ENCODE measurements at regions not wholly inside any gene's neighbourhood (a gene's known extent, or its start where the extent isn't known, plus 50 kb on each side); places are given as distances from the start of the nearest gene placed in this dataset.

DNA sequence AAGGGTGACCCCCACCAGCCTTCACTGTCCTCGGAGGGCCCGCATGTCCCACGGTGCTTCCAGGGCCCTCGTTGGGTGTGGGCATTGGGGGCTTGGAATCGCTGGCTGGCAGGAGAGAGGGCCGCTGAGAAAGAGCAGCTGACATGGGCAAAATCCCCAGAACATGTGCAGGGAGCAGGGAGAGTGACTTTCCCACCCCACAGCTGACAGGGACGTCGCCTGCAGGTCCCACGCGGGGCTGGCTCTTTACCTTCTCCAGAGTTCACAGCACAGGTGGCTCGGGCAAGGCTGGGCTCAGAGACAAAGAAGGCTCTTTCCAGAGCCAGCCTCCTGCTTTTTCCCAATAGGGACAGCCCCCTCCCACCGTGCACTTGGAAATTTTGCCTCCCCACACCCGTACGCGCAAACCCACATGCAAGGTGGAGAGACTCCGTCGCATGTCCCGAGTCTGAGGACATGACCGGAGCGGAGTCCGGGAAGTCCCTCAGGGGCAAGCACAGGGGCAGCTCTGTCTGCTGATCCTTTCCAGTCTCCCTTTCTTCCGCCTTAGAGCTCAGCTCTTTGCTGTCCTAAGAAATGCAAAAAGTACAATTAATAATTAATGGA, 370.2 kb upstream of the MYT1L start:
- H3K36me3 Mint-ChIP-seq = no peaks in the 10 kb centered on the region
- DNase-seq (ENCODE audit: low spot score in 2 of 2) = no peak
- no peaks in the 10 kb centered on the region for H3K9me3 Mint-ChIP-seq
- ATAC-seq = no peak
- H3K27ac Mint-ChIP-seq = no peak overlapping the region

DNA sequence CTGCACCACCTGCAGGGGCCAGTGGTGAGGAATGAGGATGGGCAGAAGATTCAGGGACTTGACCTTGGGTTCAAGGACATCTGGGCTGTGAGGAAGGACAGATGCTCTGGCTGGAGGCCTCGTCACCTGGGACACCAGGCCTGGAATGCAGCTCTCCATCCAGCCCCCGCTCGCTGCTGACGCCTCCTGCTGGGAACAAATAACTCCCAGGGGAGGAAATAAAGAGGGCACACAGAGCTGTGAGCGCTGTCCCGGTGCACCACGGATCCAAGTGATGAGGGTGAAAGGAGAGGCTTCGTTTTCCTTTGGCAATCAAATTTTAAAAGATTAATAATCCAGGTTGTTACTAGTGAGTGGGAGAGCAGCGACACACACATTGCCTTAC, 368.0 kb upstream of the MYT1L start:
- no peaks in the 10 kb centered on the region for H3K9me3 Mint-ChIP-seq
- no peaks in the 10 kb centered on the region for H3K36me3 Mint-ChIP-seq
- peak overlapping the region; percentile 14 to 50 for H3K27ac Mint-ChIP-seq
- ATAC-seq (no peak), DNase-seq (ENCODE audit: low spot score in 2 of 2) (no peak)

DNA sequence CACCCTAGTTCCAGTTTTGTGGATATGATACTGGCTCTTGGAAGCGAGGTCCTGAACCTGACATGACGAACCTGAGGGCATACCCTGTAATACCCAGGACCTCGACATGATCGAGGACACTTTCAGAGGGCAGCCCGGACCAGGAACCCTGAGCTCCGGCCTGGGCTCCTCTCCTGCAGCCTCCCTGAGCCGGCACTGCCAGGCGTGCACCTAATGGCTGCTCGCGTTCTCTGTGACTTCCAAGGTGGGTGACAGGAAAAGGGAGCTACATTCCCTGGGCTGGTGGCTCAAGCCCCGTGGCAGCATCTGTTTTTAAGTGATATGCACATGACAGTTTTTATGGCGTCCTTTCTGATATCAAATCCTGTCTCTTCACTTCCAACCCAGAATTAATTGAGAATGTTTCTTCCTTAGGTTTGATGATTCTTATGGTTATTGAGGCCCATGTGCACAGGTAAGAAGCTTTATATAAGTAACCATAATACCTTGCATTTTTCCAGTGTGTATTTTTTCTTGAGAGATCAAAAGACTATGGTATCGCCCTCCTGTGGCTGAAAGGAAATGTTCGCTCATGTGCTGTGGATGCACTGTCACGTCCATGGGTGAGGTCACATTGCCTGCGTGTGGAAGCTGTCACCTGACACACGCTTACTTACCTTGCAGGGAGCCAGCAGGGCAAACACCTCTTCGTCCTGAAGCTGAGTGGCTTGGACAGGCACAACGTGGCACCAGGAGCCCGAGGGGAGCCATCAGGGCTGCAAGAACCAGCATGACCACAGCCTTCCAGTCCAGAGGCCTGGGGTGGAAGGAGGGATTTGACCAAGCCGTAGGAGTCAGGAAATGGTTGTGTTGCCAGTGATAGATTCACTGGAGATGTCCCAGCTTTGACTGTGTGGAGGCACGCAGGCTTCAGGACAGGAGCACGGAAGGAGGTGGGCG, 367.4 kb upstream of the MYT1L start:
- peak overlapping the region; percentile 14 to 58 for H3K27ac Mint-ChIP-seq
- DNase-seq (ENCODE audit: low spot score in 2 of 2) (peak in 1 of 2 donors; percentile 7), ATAC-seq (peak in 1 of 2 donors; percentile 69)
- no peaks in the 10 kb centered on the region for H3K36me3 Mint-ChIP-seq
- no peaks in the 10 kb centered on the region for H3K9me3 Mint-ChIP-seq

DNA sequence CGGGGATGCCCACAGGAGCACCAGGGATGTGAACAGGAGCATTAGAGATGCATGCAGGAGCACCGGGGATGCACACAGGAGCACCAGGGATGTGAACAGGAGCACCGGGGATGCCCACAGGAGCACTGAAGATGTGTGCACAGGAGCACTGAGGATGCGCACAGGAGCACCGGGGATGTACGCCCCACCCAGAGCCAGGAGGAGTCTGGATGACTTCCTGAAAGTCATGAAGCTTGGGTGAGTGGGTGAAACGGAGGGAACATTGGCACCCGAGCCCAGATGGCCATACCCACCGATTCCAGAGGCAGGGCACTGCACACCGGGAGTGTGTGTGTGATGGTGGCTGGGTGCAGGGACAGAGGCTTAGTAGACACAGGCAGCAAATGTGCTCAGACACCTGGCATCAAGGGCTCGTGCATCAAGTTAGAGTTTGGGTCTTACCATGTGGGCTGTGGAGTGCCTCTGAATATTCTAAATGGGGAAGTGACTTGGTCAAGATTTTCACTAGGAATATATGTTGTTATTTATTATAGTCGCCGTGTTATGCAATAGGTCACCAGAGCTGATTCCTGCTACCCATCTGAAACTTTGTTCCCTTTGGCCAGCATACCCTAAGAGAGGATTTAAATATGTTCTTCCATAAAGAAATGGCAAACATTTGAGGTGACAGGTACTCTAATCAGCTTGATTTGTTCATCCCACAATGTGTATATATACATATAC, 365.8 kb upstream of the MYT1L start:
- no peak for DNase-seq (ENCODE audit: low spot score in 2 of 2)
- no peaks in the 10 kb centered on the region for H3K9me3 Mint-ChIP-seq

DNA sequence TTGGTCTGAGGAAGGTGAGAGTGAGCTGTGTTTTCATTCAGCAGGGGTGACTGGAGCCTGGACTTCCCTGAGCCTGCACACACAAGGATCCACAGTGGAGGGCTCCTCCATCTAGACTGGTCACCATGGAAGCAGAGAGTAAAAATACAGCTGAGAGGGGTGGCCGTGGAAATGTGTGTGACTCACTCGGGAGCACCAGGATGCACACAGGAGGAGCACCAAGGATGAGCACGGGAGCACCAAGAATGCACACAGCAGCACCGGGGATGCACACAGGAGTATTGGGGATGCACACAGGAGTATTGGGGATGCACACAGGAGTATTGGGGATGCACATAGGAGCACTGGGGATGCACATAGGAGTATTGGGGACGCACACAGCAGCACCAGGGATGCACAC, 365.2 kb upstream of the MYT1L start:
- Mint-ChIP-seq H3K27ac (no peak overlapping the region), H3K36me3 (no peaks in the 10 kb centered on the region), H3K9me3 (no peaks in the 10 kb centered on the region)
- ATAC-seq (no peak), DNase-seq (ENCODE audit: low spot score in 2 of 2) (no peak)

More for the DNA sequence above, 365.8 kb upstream of the MYT1L start:
- no peak for ATAC-seq
- H3K27ac Mint-ChIP-seq = no peak overlapping the region
- H3K36me3 Mint-ChIP-seq = no peaks in the 10 kb centered on the region

DNA sequence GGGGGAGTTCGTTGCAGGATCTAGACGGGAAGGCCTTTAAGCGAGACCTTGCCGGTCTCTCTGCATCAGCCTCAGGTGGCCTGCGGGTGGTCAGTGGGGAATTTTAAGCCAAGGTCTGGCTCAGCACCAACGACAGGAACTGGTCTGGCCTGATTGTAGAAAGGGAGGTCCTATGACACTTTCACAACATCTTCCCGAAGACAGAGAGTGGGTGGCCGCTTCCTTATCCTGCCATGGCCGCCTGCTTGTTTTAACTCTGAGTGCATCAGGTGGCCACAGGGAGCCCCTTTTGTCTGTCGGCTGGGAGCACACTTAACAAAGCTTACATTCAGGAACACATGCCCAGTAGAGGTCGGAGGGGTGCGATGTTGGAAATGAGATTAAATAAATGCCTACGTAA, 363.7 kb upstream of the MYT1L start:
- Mint-ChIP-seq H3K36me3 (no peaks in the 10 kb centered on the region), H3K9me3 (no peaks in the 10 kb centered on the region), H3K27ac (peak overlapping the region in 1 of 2 donors; percentile 50)
- no peak for DNase-seq (ENCODE audit: low spot score in 2 of 2)
- no peak for ATAC-seq

DNA sequence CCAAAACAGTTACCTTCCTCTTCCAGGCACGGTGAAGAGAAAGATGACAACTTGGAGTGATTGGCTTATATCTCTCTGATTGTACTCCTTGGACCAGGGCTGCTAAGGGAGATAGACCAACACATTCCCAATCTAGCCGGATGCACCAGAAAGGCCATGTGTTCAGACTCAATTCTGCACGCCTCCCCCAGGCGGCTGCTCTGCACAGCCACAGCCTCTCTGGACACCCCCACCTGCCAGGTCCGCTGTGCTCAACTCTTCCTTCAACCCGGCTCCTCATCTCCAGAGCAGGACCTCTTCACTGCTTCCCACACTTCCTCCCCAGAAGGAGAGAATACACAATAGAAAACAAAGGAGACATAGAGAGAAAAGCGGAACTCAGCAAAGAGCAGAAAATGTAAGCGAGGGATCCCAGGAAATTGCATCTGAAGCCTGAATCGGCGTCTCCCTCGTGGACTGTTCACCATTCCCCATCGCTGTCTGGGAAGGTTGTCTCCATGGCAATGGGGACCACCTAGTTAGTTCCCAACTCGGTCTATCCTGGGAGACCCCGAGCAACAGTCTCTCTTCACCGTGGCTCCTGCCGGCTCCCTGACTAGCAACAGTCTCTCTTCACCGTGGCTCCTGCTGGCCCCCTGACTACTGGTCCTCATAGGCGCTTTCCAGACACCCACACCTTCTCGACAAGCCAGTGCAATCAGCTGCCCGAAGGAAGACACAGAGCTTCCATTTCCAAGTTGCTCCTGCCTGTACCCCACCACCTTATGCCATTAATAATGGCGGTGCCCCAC, 361.7 kb upstream of the MYT1L start:
- Mint-ChIP-seq H3K36me3 (no peaks in the 10 kb centered on the region), H3K9me3 (no peaks in the 10 kb centered on the region), H3K27ac (no peak overlapping the region)
- no peak for DNase-seq (ENCODE audit: low spot score in 2 of 2)
- no peak for ATAC-seq

DNA sequence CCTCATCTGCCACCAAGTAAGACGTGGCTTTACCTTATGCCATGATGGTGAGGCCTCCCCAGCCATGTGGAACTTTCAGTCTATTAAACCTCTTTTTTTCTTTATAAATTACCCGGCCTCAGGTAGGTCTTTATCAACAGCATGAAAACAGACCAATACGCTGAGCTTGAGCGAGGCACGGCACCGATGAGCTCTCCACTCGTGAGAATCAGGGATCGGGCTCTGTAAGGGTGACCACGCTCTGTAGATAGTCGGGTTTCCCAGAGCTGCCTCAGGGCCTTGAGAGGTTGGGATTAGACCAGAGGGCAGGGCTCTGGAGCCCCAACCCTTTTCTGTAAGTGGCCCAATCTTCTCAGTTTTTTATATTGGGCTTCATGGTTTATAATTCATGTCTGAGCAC, 360.3 kb upstream of the MYT1L start:
- no peak for ATAC-seq
- DNase-seq (ENCODE audit: low spot score in 2 of 2) = no peak
- Mint-ChIP-seq H3K9me3 (no peaks in the 10 kb centered on the region), H3K36me3 (no peaks in the 10 kb centered on the region), H3K27ac (no peak overlapping the region)

DNA sequence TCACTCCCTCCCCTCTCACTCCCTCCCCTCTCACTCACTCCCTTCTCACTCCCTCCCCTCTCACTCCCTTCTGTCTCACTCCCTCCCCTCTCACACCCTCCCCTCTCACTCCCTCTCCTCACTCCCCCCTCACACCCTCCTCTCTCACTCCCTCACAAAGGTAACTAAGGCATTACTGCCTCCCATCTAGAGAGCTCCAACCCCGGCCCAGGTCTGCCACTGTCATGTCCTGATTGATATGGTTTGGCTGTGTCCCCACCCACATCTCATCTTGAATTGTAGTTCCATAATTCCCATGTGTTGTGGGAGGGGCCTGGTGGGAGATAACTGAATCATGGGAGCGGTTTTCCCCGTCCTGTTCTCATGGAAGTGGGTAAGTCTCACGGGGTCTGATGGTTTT, 359.9 kb upstream of the MYT1L start:
- H3K27ac Mint-ChIP-seq = no peak overlapping the region
- H3K36me3 Mint-ChIP-seq = no peaks in the 10 kb centered on the region
- H3K9me3 Mint-ChIP-seq = no peaks in the 10 kb centered on the region
- no peak for DNase-seq (ENCODE audit: low spot score in 2 of 2)
- ATAC-seq = no peak

DNA sequence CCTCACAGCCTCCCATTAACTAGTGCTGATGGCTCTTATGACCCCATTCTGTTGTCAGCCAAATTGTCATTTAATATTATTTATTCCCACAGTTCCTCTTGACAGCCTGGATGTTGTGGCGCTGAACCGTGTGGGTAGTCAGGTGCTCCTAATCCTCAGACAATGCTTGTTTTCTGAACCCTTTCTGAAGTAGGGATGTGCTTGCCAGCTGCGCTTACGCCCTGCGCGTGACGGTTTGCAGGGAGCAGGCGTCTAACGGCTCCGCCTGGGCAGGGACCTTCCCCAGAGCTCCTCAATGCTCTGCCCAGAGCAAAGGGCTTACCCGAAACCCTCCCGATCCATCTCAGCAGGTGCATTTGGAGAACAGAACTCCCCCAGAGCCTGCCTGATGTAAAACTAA, 358.2 kb upstream of the MYT1L start:
- ATAC-seq (no peak), DNase-seq (ENCODE audit: low spot score in 2 of 2) (no peak)
- Mint-ChIP-seq H3K9me3 (no peaks in the 10 kb centered on the region), H3K27ac (no peak overlapping the region), H3K36me3 (no peaks in the 10 kb centered on the region)

DNA sequence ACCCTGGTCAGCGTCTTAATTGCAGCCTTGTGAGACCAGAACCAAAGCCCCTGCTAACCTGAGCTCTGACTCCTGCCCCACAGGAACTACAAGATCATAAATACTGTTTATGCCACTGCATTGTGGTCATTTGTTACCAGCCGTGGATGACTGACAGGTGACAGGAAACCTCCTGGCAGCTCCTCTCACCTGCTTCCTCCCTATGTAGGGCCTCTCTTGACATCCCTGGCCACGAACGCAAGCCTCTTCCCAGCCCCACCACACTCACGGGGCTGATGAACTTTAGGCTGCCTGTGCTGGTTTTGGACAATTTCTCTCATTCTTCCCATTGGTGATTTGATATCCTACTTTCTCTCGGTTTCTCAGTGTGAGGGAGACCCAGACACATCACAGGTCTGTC, 357.2 kb upstream of the MYT1L start:
- DNase-seq (ENCODE audit: low spot score in 2 of 2) (no peak), ATAC-seq (peak in 1 of 2 donors; percentile 13)
- no peaks in the 10 kb centered on the region for H3K36me3 Mint-ChIP-seq
- no peaks in the 10 kb centered on the region for H3K9me3 Mint-ChIP-seq
- no peak overlapping the region for H3K27ac Mint-ChIP-seq

DNA sequence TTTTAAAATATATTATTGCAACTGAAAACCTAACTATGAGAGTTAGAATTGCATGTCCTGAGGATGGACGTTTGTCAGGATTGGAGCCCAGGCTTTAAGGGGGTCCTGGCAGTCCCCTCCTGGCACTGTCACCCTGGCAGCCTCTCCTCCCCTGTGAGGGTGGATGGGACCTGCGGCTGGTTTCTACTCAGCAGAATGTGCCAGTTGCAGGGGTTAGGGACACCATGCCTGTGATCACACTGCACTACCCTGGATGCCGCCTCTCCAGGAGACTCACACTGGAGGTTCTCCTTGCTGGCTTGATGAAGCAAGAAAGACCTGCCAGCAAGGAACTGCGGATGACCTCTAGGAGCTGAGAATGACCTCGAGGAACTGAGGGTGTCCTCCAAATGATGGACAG, 356.7 kb upstream of the MYT1L start:
- ATAC-seq = no peak
- DNase-seq (ENCODE audit: low spot score in 2 of 2) = no peak
- Mint-ChIP-seq H3K27ac (no peak overlapping the region), H3K36me3 (no peaks in the 10 kb centered on the region), H3K9me3 (no peaks in the 10 kb centered on the region)

DNA sequence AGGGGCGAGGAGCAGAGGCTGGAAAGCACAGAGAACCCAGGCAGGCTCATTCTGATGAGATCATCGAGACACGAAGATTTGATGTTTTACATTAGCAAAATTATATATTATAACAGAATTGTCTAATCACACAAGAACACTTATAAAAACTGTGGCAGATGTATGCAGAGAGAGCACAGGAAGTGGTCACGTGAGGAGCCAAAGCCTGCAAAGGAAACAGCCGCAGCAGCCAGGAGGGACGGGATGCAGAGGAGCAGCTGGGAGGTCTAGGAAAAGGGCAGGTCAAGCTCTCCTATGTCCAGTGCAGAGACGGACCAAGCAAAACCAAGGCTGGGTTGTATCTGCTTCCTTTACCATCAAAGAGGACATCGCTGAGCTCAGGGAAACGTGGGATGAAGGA, 355.1 kb upstream of the MYT1L start:
- Mint-ChIP-seq H3K9me3 (no peaks in the 10 kb centered on the region), H3K27ac (peak overlapping the region; percentile 17 to 77), H3K36me3 (no peaks in the 10 kb centered on the region)
- DNase-seq (ENCODE audit: low spot score in 2 of 2) (no peak), ATAC-seq (peak in 1 of 2 donors; percentile 51)

DNA sequence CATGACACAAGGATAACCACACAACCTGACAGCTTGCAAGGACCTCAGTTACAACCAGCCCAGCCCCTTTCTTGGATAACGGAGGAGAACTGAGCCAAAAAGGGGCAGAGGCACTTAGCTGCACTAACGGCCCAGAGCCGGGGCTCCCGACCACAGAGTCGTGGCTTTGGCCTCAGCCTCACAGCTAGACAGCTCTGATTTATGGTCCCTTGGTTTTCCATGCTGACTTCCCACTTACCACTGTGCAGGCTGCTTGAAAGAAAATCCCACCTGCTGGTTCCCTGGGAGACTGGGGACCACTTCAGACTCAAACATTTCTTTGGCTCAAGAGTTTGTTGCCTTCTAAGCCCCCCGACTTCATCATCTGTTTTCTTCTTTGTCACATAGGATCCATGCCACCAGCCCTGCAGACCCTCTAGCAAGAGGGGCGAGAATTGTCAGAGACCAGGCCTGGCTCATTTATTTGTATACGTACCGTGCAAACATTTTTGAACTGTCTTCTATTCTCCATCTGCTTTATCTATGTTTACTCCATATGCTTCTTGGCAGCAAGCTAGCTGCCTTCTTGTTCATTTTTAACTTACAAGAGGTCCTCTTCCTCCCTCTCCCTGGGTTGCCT, 352.6 kb upstream of the MYT1L start:
- Mint-ChIP-seq H3K36me3 (no peaks in the 10 kb centered on the region), H3K27ac (no peak overlapping the region), H3K9me3 (no peaks in the 10 kb centered on the region)
- DNase-seq (ENCODE audit: low spot score in 2 of 2) (no peak), ATAC-seq (no peak)

DNA sequence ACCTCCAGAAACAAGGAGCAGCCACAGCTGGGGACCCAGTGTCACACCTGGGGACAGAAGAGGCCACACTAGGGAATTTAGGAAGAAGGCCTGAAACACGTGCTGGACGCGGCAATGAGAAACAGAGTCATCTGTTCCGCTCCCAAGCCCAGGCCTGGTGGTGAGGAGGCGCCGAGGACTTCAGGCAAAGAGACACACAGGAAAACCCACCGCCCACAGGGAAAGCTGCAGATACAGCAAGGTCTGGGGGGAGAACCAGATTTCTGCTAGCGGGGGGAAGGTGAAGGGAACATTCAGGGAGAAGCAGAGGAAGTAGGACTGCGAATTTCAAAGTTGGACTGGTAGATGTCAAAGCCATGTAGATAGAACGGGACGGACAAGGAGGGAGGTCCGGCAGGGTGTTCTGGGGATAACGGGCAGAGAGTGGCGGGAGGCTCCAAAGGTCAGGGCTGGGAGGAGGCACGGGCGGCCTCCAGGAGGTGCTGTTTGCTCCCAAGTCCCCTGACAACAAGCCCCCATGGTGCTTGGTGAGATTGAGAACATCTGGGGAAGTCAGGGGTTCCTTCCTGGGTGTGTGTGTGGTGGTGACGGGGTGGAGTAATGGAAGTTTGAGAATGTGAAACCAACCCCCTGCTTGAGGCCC, 351.7 kb upstream of the MYT1L start:
- peak overlapping the region in 1 of 2 donors; percentile 41 for H3K27ac Mint-ChIP-seq
- no peaks in the 10 kb centered on the region for H3K9me3 Mint-ChIP-seq

DNA sequence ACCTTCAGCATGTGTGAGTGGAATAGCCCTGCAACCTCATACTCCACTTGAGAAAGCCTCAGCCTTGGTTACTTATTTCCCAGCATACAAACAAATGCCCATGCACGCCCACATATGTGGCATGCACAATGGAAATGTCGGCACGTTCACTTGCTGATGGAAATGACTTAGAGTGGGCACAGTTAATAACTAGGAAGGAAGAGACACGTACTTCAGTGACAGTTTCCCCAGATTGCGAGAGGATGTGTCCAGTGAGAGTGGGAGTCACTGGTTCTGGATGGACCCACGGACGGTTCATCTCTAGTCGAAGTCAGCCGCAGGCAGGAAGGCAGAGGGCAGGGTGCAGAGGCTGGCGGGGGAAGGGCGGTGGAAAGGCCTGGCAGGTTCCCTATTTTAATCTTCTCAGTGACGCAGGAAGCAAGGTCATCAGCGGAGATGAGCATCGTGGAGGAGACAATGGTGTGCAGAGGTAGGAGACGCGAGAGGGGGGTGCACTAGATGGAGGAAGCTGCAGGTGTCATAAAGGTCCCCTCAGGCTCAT, 350.7 kb upstream of the MYT1L start:
- DNase-seq (ENCODE audit: low spot score in 2 of 2) = no peak
- H3K27ac Mint-ChIP-seq = no peak overlapping the region
- no peaks in the 10 kb centered on the region for H3K36me3 Mint-ChIP-seq
- ATAC-seq = peak in 1 of 2 donors; percentile 24
- no peaks in the 10 kb centered on the region for H3K9me3 Mint-ChIP-seq

More for the DNA sequence above, 351.7 kb upstream of the MYT1L start:
- no peaks in the 10 kb centered on the region for H3K36me3 Mint-ChIP-seq
- DNase-seq (ENCODE audit: low spot score in 2 of 2) (no peak), ATAC-seq (no peak)
